Left ventricle myocardium inferior (tissue), 1 donor: ENCODE measurements at regions not wholly inside any gene's neighbourhood (a gene's known extent, or its start where the extent isn't known, plus 50 kb on each side); places are given as distances from the start of the nearest gene placed in this dataset.

ENCODE experiments used
- DNase-seq: peaks from one replicate; pipeline ENCODE4 v3.0.0-alpha.2; 2020
- H3K27ac ChIP-seq: fragments of 200-600 bp; replicated peaks from 2 replicates; pipeline ENCODE4 v1.8.0; 2021
- H3K27me3 ChIP-seq: fragments of 200-600 bp; 2 replicates; pipeline ENCODE4 v1.8.0; 2021; ENCODE audit warnings: low read depth
- H3K36me3 ChIP-seq: fragments of 200-600 bp; 2 replicates; pipeline ENCODE4 v1.8.0; 2021
- H3K4me1 ChIP-seq: fragments of 200-600 bp; 2 replicates; pipeline ENCODE4 v1.8.0; 2021
- H3K4me3 ChIP-seq: fragments of 200-600 bp; 2 replicates; pipeline ENCODE4 v1.8.0; 2021; ENCODE audit warnings: mild to moderate bottlenecking, moderate library complexity
- H3K9me3 ChIP-seq: fragments of 200-600 bp; replicated peaks from 2 replicates; pipeline ENCODE4 v1.8.0; 2021
- intact Hi-C: fragments of 100-400 bp; cut with micrococcal nuclease; formaldehyde crosslinking; loops from one replicate; pipeline ENCODE4 v1.11.0; 2022
- TF ChIP-seq, protein P1 (sequence below): fragments of 200-600 bp; IDR thresholded peaks from 2 replicates; pipeline ENCODE4 v1.8.0; 2021; ENCODE audit warnings: antibody characterized with exemption, mild to moderate bottlenecking, borderline replicate concordance
- donor health status: DM: no; HTN: yes; CAD: no; lungs with severe emphysema.

GRCh38 chr5:39779831-39780230 is 355.1 kb upstream of the DAB2 start:
- no peaks in the 10 kb centered on the region for H3K9me3 ChIP-seq
- no peak for DNase-seq
- H3K27ac ChIP-seq: no peak overlapping the region
- no peaks in the 10 kb centered on the region for H3K27me3 ChIP-seq
- H3K36me3 ChIP-seq: no peaks in the 10 kb centered on the region
- TF ChIP-seq, protein P1, sequence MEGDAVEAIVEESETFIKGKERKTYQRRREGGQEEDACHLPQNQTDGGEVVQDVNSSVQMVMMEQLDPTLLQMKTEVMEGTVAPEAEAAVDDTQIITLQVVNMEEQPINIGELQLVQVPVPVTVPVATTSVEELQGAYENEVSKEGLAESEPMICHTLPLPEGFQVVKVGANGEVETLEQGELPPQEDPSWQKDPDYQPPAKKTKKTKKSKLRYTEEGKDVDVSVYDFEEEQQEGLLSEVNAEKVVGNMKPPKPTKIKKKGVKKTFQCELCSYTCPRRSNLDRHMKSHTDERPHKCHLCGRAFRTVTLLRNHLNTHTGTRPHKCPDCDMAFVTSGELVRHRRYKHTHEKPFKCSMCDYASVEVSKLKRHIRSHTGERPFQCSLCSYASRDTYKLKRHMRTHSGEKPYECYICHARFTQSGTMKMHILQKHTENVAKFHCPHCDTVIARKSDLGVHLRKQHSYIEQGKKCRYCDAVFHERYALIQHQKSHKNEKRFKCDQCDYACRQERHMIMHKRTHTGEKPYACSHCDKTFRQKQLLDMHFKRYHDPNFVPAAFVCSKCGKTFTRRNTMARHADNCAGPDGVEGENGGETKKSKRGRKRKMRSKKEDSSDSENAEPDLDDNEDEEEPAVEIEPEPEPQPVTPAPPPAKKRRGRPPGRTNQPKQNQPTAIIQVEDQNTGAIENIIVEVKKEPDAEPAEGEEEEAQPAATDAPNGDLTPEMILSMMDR: no peak
- intact Hi-C loops: no loop called here
- H3K4me3 ChIP-seq: no peak overlapping the region
- H3K4me1 ChIP-seq: no peaks in the 10 kb centered on the region

DNA sequence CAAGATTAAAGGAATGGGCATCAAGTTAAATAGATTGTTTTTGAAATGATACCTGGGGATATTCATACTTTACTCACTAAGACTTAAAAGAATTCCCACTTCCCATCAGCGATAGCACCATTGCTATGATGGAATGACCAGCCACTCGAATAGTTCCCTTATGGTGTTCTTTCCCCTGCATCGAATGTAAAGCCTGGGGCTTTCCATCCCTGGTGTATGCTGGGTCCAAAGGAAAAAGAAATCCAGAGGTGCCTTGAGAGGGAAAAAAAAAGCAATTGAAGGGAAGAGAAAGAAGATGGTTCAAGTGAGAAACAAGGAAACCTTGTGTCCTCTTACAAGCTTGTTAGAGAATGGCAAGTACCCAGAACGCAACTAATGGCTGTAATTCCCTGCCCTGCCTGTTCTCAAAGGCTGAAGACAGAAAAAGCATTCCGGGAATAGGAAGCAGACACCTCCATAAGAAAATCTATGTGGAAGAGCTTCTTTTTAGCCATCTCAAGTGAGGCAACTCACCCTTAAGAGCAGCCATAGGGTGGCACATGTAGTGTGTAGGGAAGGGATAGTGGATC is 351.1 kb upstream of the DAB2 start:
- H3K4me1 ChIP-seq: no peaks in the 10 kb centered on the region
- no peaks in the 10 kb centered on the region for H3K9me3 ChIP-seq
- no peak for DNase-seq
- TF ChIP-seq, protein P1: no peak
- no peaks in the 10 kb centered on the region for H3K27me3 ChIP-seq
- H3K27ac ChIP-seq: no peak overlapping the region
- intact Hi-C loops: no loop called here
- H3K36me3 ChIP-seq: no peaks in the 10 kb centered on the region
- no peak overlapping the region for H3K4me3 ChIP-seq

GRCh38 chr5:39775086-39775796 is 350.5 kb upstream of the DAB2 start:
- no peaks in the 10 kb centered on the region for H3K36me3 ChIP-seq
- intact Hi-C loops: no loop called here
- no peak for DNase-seq
- no peaks in the 10 kb centered on the region for H3K4me1 ChIP-seq
- no peaks in the 10 kb centered on the region for H3K27me3 ChIP-seq
- H3K4me3 ChIP-seq: no peak overlapping the region
- TF ChIP-seq, protein P1: no peak
- no peak overlapping the region for H3K27ac ChIP-seq
- no peaks in the 10 kb centered on the region for H3K9me3 ChIP-seq

- no peaks in the 10 kb centered on the region for H3K36me3 ChIP-seq
- H3K27ac ChIP-seq: no peak overlapping the region
- no peaks in the 10 kb centered on the region for H3K9me3 ChIP-seq
- DNase-seq: no peak
- intact Hi-C loops: no loop called here
- TF ChIP-seq, protein P1: no peak
- H3K27me3 ChIP-seq: no peaks in the 10 kb centered on the region
- H3K4me3 ChIP-seq: no peak overlapping the region
- no peaks in the 10 kb centered on the region for H3K4me1 ChIP-seq
Measured at GRCh38 chr5:39774605-39775004, 349.8 kb upstream of the DAB2 start.

- Histone ChIP-seq H3K36me3 (no peaks in the 10 kb centered on the region), H3K27ac (no peak overlapping the region), H3K9me3 (no peaks in the 10 kb centered on the region), H3K4me1 (no peaks in the 10 kb centered on the region), H3K4me3 (no peak overlapping the region), H3K27me3 (no peaks in the 10 kb centered on the region)
- intact Hi-C loops: no loop called here
- TF ChIP-seq, protein P1: no peak
- no peak for DNase-seq
Measured at GRCh38 chr5:39772307-39772706, 347.5 kb upstream of the DAB2 start.
